ENCODE measurements at regions not wholly inside any gene's neighbourhood (a gene's known extent, or its start where the extent isn't known, plus 50 kb on each side); places are given as distances from the start of the nearest gene placed in this dataset.

GRCh38 chr2:164234074-164234473 lies 387.2 kb downstream of the GRB14 start:
- TF ChIP-seq POLR2A (IDR thresholded peaks at IDR 0.05; ENCODE audit: low read length) (no peak), GATA1 (IDR thresholded peaks at IDR 0.05; ENCODE audit: low read depth, low read length) (no peak)

Data from erythroblast (primary cell).